ENCODE measurements at regions not wholly inside any gene's neighbourhood (a gene's known extent, or its start where the extent isn't known, plus 50 kb on each side); places are given as distances from the start of the nearest gene placed in this dataset.

GRCh38 chr12:97288531-97288930, 174.1 kb upstream of the RMST start:
- no peak overlapping the region for H3K27ac ChIP-seq
- no peak for TF ChIP-seq CTCF (conservative IDR thresholded peaks at IDR 0.05)

- TF ChIP-seq CTCF (conservative IDR thresholded peaks at IDR 0.05) = no peak
- no peak overlapping the region for H3K27ac ChIP-seq
Observed at GRCh38 chr12:97292588-97292987, 170.0 kb upstream of the RMST start.

GRCh38 chr12:97293541-97293940, 169.1 kb upstream of the RMST start:
- H3K27ac ChIP-seq = no peak overlapping the region
- no peak for TF ChIP-seq CTCF (conservative IDR thresholded peaks at IDR 0.05)

GRCh38 chr12:97299847-97300246, 162.8 kb upstream of the RMST start:
- no peak overlapping the region for H3K27ac ChIP-seq
- TF ChIP-seq CTCF (conservative IDR thresholded peaks at IDR 0.05) = no peak

- TF ChIP-seq CTCF (conservative IDR thresholded peaks at IDR 0.05) = no peak
- no peak overlapping the region for H3K27ac ChIP-seq
Observed at GRCh38 chr12:97300431-97300830, 162.2 kb upstream of the RMST start.

GRCh38 chr12:97300891-97301290, 161.7 kb upstream of the RMST start:
- no peak overlapping the region for H3K27ac ChIP-seq
- TF ChIP-seq CTCF (conservative IDR thresholded peaks at IDR 0.05) = no peak

GRCh38 chr12:97301576-97301975, 161.0 kb upstream of the RMST start:
- no peak for TF ChIP-seq CTCF (conservative IDR thresholded peaks at IDR 0.05)
- H3K27ac ChIP-seq = no peak overlapping the region

GRCh38 chr12:97305651-97306050, 157.0 kb upstream of the RMST start:
- H3K27ac ChIP-seq = no peak overlapping the region
- no peak for TF ChIP-seq CTCF (conservative IDR thresholded peaks at IDR 0.05)
